ENCODE measurements at regions not wholly inside any gene's neighbourhood (a gene's known extent, or its start where the extent isn't known, plus 50 kb on each side); places are given as distances from the start of the nearest gene placed in this dataset.

DNA sequence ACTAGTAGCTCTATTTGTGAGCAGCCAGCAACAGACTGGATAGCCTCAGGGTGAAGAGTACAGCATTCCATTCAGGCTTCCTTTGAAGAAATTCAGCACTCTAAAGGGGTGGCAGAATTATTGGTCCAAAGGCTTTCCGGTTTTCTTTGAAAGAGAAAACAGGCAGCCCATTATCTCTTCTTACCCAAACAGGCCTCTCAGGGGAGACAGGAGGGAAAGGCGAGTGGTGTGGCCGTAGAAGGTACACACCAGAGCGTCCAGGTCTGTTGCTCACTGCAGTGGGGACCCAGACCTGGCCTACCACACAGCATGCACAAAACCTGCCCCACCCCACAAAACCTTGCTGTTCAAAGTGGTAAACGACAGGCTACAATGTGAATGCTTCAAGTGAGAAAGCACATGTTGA, 83.3 kb downstream of the ZNF608 start (continued):
- 0 out of 2 replicates have a peak, but pooled peaks have one; percentile 30 for TF ChIP-seq NKX3-1 (CRISPR knock-in tag; IDR thresholded peaks at IDR 0.05)
- TF ChIP-seq ZNF816 (CRISPR knock-in tag; IDR thresholded peaks at IDR 0.05; ENCODE audit: borderline replicate concordance), result no peak
- no peak for TF ChIP-seq MYPOP (CRISPR knock-in tag; IDR thresholded peaks at IDR 0.05)
- no peak for TF ChIP-seq ZNF782 (CRISPR knock-in tag; IDR thresholded peaks at IDR 0.05; ENCODE audit: borderline replicate concordance)
- 0 out of 2 replicates have a peak, but pooled peaks have one; percentile 50 for TF ChIP-seq ZNF232 (CRISPR knock-in tag; IDR thresholded peaks at IDR 0.05; ENCODE audit: borderline replicate concordance)
- TF ChIP-seq, protein P1, sequence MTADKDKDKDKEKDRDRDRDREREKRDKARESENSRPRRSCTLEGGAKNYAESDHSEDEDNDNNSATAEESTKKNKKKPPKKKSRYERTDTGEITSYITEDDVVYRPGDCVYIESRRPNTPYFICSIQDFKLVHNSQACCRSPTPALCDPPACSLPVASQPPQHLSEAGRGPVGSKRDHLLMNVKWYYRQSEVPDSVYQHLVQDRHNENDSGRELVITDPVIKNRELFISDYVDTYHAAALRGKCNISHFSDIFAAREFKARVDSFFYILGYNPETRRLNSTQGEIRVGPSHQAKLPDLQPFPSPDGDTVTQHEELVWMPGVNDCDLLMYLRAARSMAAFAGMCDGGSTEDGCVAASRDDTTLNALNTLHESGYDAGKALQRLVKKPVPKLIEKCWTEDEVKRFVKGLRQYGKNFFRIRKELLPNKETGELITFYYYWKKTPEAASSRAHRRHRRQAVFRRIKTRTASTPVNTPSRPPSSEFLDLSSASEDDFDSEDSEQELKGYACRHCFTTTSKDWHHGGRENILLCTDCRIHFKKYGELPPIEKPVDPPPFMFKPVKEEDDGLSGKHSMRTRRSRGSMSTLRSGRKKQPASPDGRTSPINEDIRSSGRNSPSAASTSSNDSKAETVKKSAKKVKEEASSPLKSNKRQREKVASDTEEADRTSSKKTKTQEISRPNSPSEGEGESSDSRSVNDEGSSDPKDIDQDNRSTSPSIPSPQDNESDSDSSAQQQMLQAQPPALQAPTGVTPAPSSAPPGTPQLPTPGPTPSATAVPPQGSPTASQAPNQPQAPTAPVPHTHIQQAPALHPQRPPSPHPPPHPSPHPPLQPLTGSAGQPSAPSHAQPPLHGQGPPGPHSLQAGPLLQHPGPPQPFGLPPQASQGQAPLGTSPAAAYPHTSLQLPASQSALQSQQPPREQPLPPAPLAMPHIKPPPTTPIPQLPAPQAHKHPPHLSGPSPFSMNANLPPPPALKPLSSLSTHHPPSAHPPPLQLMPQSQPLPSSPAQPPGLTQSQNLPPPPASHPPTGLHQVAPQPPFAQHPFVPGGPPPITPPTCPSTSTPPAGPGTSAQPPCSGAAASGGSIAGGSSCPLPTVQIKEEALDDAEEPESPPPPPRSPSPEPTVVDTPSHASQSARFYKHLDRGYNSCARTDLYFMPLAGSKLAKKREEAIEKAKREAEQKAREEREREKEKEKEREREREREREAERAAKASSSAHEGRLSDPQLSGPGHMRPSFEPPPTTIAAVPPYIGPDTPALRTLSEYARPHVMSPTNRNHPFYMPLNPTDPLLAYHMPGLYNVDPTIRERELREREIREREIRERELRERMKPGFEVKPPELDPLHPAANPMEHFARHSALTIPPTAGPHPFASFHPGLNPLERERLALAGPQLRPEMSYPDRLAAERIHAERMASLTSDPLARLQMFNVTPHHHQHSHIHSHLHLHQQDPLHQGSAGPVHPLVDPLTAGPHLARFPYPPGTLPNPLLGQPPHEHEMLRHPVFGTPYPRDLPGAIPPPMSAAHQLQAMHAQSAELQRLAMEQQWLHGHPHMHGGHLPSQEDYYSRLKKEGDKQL (CRISPR knock-in tag; IDR thresholded peaks at IDR 0.05; ENCODE audit: low read depth), result peak; percentile 80; the same call in 1 of the 2 replicates
- no peak for TF ChIP-seq MAF1 (CRISPR knock-in tag; IDR thresholded peaks at IDR 0.05; ENCODE audit: borderline replicate concordance)
- no peak for TF ChIP-seq ZNF414 (CRISPR knock-in tag; IDR thresholded peaks at IDR 0.05)
- TF ChIP-seq POLR2AphosphoS5 (IDR thresholded peaks at IDR 0.05; ENCODE audit: low read depth, low read length), result no peak
- peak; percentile 60 for TF ChIP-seq FOSL2 (CRISPR knock-in tag; IDR thresholded peaks at IDR 0.05)
- TF ChIP-seq FOXC1 (CRISPR knock-in tag; IDR thresholded peaks at IDR 0.05; ENCODE audit: borderline replicate concordance), result no peak
- TF ChIP-seq, protein P2, sequence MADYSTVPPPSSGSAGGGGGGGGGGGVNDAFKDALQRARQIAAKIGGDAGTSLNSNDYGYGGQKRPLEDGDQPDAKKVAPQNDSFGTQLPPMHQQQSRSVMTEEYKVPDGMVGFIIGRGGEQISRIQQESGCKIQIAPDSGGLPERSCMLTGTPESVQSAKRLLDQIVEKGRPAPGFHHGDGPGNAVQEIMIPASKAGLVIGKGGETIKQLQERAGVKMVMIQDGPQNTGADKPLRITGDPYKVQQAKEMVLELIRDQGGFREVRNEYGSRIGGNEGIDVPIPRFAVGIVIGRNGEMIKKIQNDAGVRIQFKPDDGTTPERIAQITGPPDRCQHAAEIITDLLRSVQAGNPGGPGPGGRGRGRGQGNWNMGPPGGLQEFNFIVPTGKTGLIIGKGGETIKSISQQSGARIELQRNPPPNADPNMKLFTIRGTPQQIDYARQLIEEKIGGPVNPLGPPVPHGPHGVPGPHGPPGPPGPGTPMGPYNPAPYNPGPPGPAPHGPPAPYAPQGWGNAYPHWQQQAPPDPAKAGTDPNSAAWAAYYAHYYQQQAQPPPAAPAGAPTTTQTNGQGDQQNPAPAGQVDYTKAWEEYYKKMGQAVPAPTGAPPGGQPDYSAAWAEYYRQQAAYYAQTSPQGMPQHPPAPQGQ (CRISPR knock-in tag; IDR thresholded peaks at IDR 0.05; ENCODE audit: borderline replicate concordance), result no peak
- TF ChIP-seq CBFB (CRISPR knock-in tag; IDR thresholded peaks at IDR 0.05), result no peak
- TF ChIP-seq ZNF570 (CRISPR knock-in tag; IDR thresholded peaks at IDR 0.05; ENCODE audit: borderline replicate concordance), result no peak
- TF ChIP-seq ZBTB39 (CRISPR knock-in tag; IDR thresholded peaks at IDR 0.05), result no peak
